HG03175 (cell line): ENCODE measurements at regions not wholly inside any gene's neighbourhood (a gene's known extent, or its start where the extent isn't known, plus 50 kb on each side); places are given as distances from the start of the nearest gene placed in this dataset.

Source experiments
- ATAC-seq: cut with Tn5 transposase; IDR thresholded peaks from one replicate; pipeline ENCODE4 v1.9.1; 2021; ENCODE audit warnings: mild to moderate bottlenecking, moderate library complexity; ENCODE audit not compliant: unreplicated experiment

- no peak for ATAC-seq
These were observed 786.2 kb upstream of the GJE1 start for GRCh38 chr6:141346535-141346934.

DNA sequence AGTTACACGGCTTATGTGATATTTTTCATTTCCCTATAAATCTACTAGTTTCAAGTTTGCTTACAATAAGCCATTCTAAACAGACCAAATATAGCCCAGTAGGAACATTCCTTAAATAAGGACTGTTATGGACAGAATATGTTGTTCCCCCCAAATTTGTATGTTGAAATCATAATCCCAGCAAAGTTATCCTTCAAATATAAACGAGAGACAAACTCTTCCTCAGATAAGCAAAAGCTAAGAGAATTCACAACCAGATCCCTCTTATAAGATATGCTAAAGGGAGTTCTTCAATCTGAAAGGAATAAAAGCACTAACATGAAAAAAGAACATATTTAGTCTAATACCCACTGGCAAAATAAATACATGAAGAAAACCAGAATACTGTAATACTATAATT is 795.5 kb upstream of the GJE1 start:
- no peak for ATAC-seq

- ATAC-seq: no peak
These were observed 797.0 kb upstream of the GJE1 start for GRCh38 chr6:141335477-141336273.

DNA sequence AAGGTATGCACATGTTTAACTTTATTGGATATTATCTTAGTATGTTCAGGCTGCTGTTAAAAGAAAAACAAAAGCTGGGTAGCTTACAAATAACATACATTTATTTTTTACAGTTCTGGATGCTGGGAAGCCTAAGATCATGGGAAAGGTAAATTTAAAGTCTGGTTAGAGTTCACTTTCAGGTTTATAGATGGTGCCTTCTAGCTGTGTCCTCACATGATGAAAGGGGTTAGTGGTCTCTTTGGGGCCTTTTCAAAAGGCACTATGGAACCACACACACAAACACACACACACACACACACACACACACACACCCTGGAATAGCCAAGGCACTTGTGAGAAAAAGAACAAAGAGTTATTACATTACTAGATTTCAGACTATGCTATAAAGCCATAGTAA is 805.8 kb upstream of the GJE1 start:
- no peak for ATAC-seq

DNA sequence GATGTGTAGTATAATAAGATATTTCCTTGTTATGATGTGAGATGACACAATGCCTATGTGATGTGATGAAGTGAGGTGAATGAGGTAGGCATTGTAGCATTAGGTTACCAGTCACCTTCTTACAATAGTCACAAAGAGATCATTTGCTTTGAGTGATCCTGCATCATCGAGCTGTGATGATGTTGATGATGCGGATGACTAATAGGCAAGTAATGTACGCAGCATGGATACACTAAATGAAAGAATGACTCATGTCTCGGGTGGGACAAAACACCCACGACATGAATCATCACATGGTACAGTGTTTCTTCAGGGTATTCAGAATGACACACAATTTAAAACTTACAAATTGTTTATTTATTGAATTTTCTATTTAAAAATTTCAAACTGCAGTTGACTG is 806.3 kb upstream of the GJE1 start:
- no peak for ATAC-seq

DNA sequence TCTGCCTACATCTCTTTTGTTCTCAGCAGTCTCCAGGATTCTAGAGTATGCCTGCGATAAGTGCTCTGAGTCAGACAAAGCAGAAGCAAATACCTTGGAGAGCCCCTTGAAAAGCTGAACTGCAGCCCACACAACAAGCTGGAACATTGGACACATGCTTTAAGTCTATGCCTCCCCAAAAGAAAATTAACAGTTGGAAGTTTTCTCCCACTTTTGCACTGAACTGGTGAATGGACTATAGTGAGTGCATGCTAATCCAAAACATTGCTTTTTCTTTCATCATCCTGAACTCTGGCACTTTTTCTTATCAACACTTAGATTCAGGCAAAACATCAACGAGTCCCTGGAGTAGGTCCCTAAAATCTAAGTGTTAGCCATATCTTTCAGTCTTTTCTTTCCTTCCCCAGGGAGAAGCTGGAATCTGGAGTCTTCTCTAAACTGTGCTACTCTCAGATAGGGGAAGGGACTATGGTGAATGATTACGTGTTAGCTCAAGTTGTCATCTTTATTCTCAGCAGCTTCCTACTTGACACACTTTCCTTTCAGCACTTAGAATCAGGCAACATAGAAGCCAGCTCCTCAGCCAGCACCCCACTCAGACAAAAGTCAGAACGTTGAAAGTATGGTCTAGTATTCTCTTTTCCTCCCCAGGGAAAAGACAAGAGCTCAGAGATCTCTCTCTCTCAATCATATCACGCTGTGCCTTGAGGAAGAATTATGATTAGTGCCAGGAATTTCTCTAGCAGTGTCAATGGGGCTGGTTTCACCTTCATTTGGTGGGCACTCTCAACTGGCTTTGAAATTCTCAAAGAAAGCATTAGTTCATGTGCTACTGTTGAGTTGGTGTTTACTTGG is 811.0 kb upstream of the GJE1 start:
- ATAC-seq: no peak

DNA sequence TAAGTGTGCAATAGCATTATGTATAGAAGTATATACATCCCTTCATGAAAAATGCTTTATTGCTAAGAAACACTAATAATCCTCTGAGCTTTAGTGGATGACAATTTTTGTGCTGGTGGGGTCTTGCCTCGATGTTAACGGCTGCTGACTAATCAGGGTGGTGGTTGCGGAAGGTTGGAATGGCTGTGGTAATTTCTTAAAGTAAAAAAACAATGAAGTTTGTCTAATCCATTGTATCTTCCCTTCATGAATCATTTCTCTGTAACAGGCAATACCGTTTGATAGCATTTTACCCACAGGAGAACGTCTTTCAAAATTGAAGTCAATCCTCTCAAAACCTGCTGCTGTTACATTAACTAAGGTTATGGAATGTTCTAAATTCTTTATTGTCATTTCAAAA is 816.5 kb upstream of the GJE1 start:
- no peak for ATAC-seq

DNA sequence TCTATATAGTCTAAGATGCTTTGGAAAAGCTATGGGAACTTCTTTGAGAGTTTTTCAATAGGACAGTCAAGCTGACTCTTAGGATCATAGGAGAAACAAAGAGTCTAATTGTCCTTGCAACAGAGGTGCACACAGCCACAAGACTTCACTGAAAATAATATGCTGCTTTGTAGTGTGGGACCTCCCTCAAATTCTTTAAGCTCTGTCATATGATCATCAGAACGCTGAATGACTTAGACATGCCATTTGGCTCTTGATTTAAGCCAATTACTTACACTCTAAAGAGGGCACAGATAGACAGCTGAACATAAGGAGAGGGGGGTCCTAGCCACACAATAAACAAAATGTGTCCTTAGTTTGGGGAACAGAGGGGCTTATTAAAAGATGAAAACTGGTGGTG is 818.7 kb upstream of the GJE1 start:
- ATAC-seq: no peak

DNA sequence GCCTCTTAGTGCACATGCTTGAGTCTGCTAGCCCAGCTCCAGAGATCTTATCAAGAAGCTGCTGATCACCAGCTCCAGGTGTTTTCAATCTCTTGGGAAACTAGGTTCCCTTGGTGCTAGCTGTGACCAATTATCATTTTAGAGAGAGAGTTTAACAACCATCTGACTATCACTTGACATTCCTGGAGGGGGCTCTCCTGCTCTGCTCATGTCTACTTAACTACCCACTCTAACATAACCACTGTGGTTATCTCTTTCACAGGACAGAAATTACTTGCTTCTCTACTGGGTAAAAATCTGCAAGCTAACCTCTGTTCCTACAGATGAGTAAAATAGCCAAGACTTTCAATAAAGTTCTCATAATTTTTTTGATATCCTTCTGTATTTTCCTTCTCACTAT is 823.4 kb upstream of the GJE1 start:
- ATAC-seq: peak; percentile 56

GRCh38 chr6:141307309-141307998 is 825.3 kb upstream of the GJE1 start:
- ATAC-seq: no peak

GRCh38 chr6:141303907-141304306 is 828.8 kb upstream of the GJE1 start:
- no peak for ATAC-seq

DNA sequence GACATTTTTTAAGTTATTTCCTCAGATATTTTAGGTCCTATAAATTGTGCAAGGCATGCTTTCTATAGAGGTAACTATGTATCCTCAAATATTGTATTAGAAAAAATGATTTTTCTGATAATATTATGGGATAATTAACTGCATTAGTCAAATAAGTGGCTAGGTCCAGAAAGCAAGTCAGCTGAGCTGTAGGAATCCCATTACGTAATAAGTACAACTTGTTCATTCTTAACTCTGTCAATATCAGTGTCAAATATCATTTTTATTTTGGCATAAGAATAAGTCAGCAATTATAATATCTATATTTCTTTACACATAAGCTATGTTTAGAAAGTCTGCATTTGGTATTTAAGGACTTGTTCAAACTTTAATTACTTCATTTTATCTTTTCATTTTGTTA is 830.9 kb upstream of the GJE1 start:
- ATAC-seq: no peak

DNA sequence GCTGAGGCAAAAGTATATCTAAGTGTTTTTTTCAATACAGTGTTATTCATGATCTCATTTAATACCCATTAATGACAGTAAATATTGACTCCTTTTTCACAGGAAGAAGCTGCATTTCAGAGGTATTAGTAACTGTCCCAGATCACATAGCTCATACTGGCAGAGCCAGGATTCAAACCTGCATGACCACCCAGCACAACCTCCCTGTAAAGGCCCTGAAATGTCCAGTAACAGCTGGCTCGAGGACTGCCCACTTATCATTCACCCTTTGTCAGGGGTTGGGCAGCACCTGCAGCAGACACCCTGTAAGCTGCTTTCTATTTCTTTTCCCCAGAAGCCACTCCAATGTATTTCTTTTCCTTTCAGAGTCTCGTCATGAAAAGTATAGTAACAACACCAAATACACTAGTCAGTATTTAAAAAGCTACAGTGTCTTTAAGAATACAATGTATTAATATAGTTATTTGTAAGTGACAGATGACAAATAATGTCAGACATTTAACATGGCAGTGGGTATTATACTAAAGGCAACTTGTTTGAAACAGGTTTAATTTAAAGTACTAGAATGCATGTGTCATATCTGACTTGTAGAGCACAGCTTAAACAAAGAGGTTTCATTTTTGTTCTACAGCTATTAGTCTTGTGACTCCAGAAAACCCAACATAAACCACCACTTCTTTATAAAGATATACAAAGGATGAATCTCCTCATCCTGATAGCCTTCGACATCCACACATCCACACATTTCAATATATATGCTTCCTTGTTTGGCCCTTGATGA is 841.6 kb upstream of the GJE1 start:
- ATAC-seq: no peak

DNA sequence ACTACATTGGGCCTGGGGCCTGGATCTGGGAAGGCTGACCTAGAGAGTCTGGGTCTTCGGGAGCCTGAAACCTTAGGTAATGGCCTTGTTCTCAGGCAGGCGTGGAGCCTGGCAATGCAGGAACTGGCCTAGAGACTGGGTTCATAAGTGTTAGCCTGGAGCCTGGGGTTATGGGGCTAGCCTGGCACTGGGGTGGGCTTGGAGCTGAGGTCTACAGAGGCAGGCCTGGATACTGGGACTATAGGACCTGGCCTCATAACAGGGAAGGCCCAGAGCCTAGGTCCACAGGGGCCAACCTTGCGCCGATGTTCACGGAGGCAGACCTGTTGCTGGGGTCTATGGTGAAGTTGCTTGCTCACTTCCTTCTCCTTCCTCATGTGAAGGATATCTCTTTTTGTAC is 843.8 kb upstream of the GJE1 start:
- no peak for ATAC-seq

- no peak for ATAC-seq
These were observed 850.5 kb upstream of the GJE1 start for GRCh38 chr6:141282263-141282662.

DNA sequence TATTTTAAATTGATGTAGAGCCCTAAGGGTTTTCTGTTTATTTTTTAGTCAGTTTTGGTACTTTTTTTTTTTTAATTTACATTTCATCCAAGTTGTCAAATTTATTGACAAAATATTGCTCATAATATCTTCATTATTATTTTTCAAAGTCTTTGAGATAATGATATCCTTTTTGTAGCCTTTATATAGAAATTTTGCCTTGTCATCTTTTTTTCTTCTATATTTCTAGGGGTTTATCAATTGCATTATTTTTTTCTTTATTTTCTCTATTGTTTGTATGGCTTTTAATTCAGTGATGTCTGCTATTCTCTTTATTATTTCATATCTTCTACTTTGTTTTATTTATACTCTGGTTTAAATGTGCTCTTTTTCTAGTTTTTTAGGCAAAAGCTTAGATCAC is 863.0 kb upstream of the GJE1 start:
- no peak for ATAC-seq

DNA sequence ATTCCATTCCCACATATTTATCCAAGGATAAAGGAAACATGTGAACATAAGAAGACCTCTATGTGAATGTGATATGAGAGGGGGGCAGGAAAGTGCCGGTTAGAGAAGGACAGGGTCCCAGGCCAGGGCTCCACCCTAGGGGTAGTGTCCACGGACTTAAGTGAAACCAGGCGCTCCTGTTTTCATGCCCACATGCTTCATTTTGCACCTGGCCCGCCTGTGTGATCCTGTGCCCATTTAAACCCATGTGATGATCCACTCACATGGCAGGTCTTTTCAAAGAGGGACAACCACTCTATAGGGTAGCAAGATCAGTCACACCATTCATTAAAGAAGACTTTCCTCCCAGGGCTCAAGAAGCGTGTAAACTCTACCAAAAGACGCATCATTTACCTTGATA is 865.3 kb upstream of the GJE1 start:
- ATAC-seq: no peak

GRCh38 chr6:141265756-141266623 is 866.7 kb upstream of the GJE1 start:
- no peak for ATAC-seq

- ATAC-seq: no peak
These were observed 868.6 kb upstream of the GJE1 start for GRCh38 chr6:141264101-141264500.

DNA sequence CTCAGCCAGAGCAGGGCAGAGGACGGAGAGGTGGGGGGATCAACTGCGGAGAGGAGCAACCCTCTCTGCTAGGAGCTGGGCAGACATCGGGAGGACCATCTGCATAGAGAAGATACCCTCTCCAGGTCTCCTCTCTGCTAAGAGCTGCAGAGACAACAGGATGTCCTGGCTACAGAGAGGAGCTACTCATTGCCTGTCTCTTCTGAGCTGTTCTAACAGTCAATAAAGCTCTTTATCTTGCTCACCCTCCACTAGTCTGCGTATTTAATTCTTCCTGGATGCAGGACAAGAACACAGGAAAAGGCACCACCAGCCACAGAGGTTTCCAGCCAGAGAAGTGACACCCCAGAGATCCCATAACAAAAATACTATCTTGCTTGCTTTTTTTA is 871.1 kb upstream of the GJE1 start:
- no peak for ATAC-seq
